ENCODE measurements at regions not wholly inside any gene's neighbourhood (a gene's known extent, or its start where the extent isn't known, plus 50 kb on each side); places are given as distances from the start of the nearest gene placed in this dataset.

DNA sequence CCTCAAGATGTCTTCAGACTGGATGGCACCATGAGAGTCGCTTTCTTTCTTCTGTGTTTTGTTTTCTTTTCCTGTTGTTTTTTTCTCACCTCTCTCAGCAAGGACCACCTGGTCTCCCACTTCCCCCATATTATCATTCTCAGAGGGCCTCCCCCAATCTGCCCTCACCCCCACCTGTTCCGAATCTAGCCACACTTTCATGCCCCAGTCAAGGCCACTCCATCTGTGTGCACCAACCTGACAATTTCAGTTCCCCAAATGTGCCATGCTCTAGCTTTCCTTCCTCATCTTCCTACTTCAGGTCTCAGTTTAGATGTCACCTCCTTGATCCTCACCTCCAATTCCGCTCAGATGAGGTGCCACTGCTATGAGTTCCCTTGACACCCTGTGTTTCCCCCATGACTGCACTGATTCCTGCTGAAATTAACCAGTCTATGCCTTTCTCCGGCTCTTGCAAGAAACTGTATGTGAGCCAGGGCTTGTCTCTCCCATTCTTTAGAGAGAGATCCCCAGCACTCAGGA is 146.2 kb downstream of the PLPP3 start:
- no peak for TF ChIP-seq POLR2A (IDR thresholded peaks at IDR 0.05; ENCODE audit: low read depth, low read length)
- TF ChIP-seq POLR2AphosphoS5 (IDR thresholded peaks at IDR 0.05; ENCODE audit: low read depth, low read length): no peak
